Peyer's patch (tissue), 4 donors: ENCODE measurements at regions not wholly inside any gene's neighbourhood (a gene's known extent, or its start where the extent isn't known, plus 50 kb on each side); places are given as distances from the start of the nearest gene placed in this dataset.

ENCODE experiments used
- POLR2A ChIP-seq, 2 donors: fragments of 450-650 bp; IDR thresholded peaks; one replicate each; pipeline ENCODE4 v1.5.1; 2017; ENCODE audit warnings: antibody characterized with exemption in 2 of 2, mild to moderate bottlenecking in 2 of 2, moderate library complexity in 2 of 2
- TF ChIP-seq, protein P1 (sequence below), 6 experiments: fragments of 450-650 bp in 4 of 6; fragments of 200-600 bp in 2 of 6; sonication (generic) in 1 of 6; IDR thresholded peaks; one replicate each; pipeline ENCODE4 v1.5.1; 2017 to 2019; ENCODE audit warnings: antibody characterized with exemption in 6 of 6, mild to moderate bottlenecking in 3 of 6, moderate library complexity in 1 of 6

- TF ChIP-seq, protein P1, sequence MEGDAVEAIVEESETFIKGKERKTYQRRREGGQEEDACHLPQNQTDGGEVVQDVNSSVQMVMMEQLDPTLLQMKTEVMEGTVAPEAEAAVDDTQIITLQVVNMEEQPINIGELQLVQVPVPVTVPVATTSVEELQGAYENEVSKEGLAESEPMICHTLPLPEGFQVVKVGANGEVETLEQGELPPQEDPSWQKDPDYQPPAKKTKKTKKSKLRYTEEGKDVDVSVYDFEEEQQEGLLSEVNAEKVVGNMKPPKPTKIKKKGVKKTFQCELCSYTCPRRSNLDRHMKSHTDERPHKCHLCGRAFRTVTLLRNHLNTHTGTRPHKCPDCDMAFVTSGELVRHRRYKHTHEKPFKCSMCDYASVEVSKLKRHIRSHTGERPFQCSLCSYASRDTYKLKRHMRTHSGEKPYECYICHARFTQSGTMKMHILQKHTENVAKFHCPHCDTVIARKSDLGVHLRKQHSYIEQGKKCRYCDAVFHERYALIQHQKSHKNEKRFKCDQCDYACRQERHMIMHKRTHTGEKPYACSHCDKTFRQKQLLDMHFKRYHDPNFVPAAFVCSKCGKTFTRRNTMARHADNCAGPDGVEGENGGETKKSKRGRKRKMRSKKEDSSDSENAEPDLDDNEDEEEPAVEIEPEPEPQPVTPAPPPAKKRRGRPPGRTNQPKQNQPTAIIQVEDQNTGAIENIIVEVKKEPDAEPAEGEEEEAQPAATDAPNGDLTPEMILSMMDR (IDR thresholded peaks at IDR 0.05) = no peak
- TF ChIP-seq POLR2A (IDR thresholded peaks at IDR 0.05) = no peak
Measured at GRCh38 chr3:14600856-14601610, 50.5 kb upstream of the CCDC174 start.
